H9 (cell line): ENCODE measurements at regions not wholly inside any gene's neighbourhood (a gene's known extent, or its start where the extent isn't known, plus 50 kb on each side); places are given as distances from the start of the nearest gene placed in this dataset.
A peak's percentile ranks its signal among the peaks of the same experiment; 100 is the strongest.

Experiments
- DNase-seq: peaks from one replicate; pipeline ENCODE4 v3.0.0-alpha.2; 2017
- H2AFZ ChIP-seq: one replicate; pipeline ENCODE4 v1.6.1; 2013; ENCODE audit warnings: mild to moderate bottlenecking, low read length, control low read depth, moderate library complexity
- H2AK5ac ChIP-seq: 2 replicates; pipeline ENCODE4 v1.6.1; 2013; ENCODE audit warnings: low read length, control low read depth, mixed read lengths; ENCODE audit not compliant: insufficient read length
- H2BK120ac ChIP-seq: one replicate; pipeline ENCODE4 v1.6.1; 2013; ENCODE audit warnings: low read depth, mild to moderate bottlenecking, low read length, control low read depth, inconsistent platforms; ENCODE audit not compliant: poor library complexity, severe bottlenecking
- H2BK12ac ChIP-seq: 2 replicates; pipeline ENCODE4 v1.6.1; 2013; ENCODE audit warnings: low read length, control low read depth, mixed read lengths, low read depth; ENCODE audit not compliant: insufficient read length
- H2BK15ac ChIP-seq: 2 replicates; pipeline ENCODE4 v1.6.1; 2013; ENCODE audit warnings: low read depth, low read length, control low read depth
- H2BK20ac ChIP-seq: one replicate; pipeline ENCODE4 v1.6.1; 2013; ENCODE audit warnings: low read depth, mild to moderate bottlenecking, low read length, control low read depth, inconsistent platforms; ENCODE audit not compliant: poor library complexity, severe bottlenecking
- H2BK5ac ChIP-seq: 2 replicates; pipeline ENCODE4 v1.6.1; 2013; ENCODE audit warnings: low read length, control low read depth, mixed read lengths; ENCODE audit not compliant: insufficient read length
- H3K14ac ChIP-seq: 2 replicates; pipeline ENCODE4 v1.6.1; 2013; ENCODE audit warnings: low read length, control low read depth; ENCODE audit not compliant: insufficient read depth
- H3K18ac ChIP-seq: 2 replicates; pipeline ENCODE4 v1.6.1; 2013; ENCODE audit warnings: low read depth, mild to moderate bottlenecking, mixed read lengths, low read length, control low read depth; ENCODE audit not compliant: insufficient read length
- H3K23ac ChIP-seq: 2 replicates; pipeline ENCODE4 v1.6.1; 2013; ENCODE audit warnings: low read length, control low read depth, mixed read lengths, low read depth; ENCODE audit not compliant: insufficient read length
- H3K23me2 ChIP-seq: 2 replicates; pipeline ENCODE4 v1.6.1; 2013; ENCODE audit warnings: low read depth, mild to moderate bottlenecking, mixed read lengths, low read length, control low read depth; ENCODE audit not compliant: insufficient read length, poor library complexity, severe bottlenecking
- H3K27ac ChIP-seq: 2 replicates; pipeline ENCODE4 v1.5.1; 2013; ENCODE audit warnings: low read length, control low read depth, mixed read lengths, low read depth; ENCODE audit not compliant: insufficient read length
- H3K27me3 ChIP-seq: 2 replicates; pipeline ENCODE4 v1.6.1; 2013; ENCODE audit warnings: low read length, control low read depth, inconsistent platforms; ENCODE audit not compliant: insufficient read depth
- H3K4ac ChIP-seq: 2 replicates; pipeline ENCODE4 v1.6.1; 2013; ENCODE audit warnings: low read depth, mild to moderate bottlenecking, control low read depth, inconsistent platforms, low read length, moderate library complexity
- H3K4me1 ChIP-seq: 2 replicates; pipeline ENCODE4 v1.6.1; 2013; ENCODE audit warnings: low read length, control low read depth, inconsistent platforms; ENCODE audit not compliant: insufficient read depth
- H3K4me2 ChIP-seq: 2 replicates; pipeline ENCODE4 v1.6.1; 2013; ENCODE audit warnings: low read length, control low read depth, mixed read lengths; ENCODE audit not compliant: insufficient read length, insufficient read depth
- H3K56ac ChIP-seq: 2 replicates; pipeline ENCODE4 v1.6.1; 2013; ENCODE audit warnings: low read depth, mild to moderate bottlenecking, mixed read lengths, low read length, control low read depth; ENCODE audit not compliant: insufficient read length
- H3K79me1 ChIP-seq: 2 replicates; pipeline ENCODE4 v1.6.1; 2013; ENCODE audit warnings: low read depth, mild to moderate bottlenecking, moderate library complexity, low read length, control low read depth, inconsistent platforms; ENCODE audit not compliant: insufficient read depth, poor library complexity, severe bottlenecking
- H3K79me2 ChIP-seq: 2 replicates; pipeline ENCODE4 v1.6.1; 2013; ENCODE audit warnings: low read length, control low read depth, inconsistent platforms; ENCODE audit not compliant: insufficient read depth
- H3K9ac ChIP-seq: 2 replicates; pipeline ENCODE4 v1.6.1; 2013; ENCODE audit warnings: low read length, control low read depth, mixed read lengths; ENCODE audit not compliant: insufficient read length; ENCODE audit errors: extremely low read depth
- H3K9me3 ChIP-seq: one replicate; pipeline ENCODE4 v1.6.1; 2013; ENCODE audit warnings: low read depth, low read length, inconsistent platforms; ENCODE audit not compliant: control insufficient read depth
- H3T11ph ChIP-seq: one replicate; pipeline ENCODE4 v1.6.1; 2013; ENCODE audit warnings: mild to moderate bottlenecking, low read length, control low read depth, inconsistent platforms
- H4K20me1 ChIP-seq: one replicate; pipeline ENCODE4 v1.6.1; 2013; ENCODE audit not compliant: control insufficient read depth, insufficient read length, insufficient read depth
- H4K5ac ChIP-seq: 2 replicates; pipeline ENCODE4 v1.6.1; 2013; ENCODE audit warnings: low read depth, mild to moderate bottlenecking, mixed read lengths, low read length, control low read depth; ENCODE audit not compliant: insufficient read length
- H4K8ac ChIP-seq: replicated peaks from 2 replicates; pipeline ENCODE4 v1.6.1; 2013; ENCODE audit warnings: low read length, control low read depth, mixed read lengths, low read depth; ENCODE audit not compliant: insufficient read length
- H4K91ac ChIP-seq: 2 replicates; pipeline ENCODE4 v1.6.1; 2013; ENCODE audit warnings: low read depth, mild to moderate bottlenecking, moderate library complexity, mixed read lengths, low read length, control low read depth; ENCODE audit not compliant: insufficient read length
- H3K27ac Mint-ChIP-seq, 3 experiments: 2 replicates in 2 of 3; 3 replicates in 1 of 3; pipeline ENCODE4 v1.8.0; 2020 to 2021; ENCODE audit warnings: mixed read lengths in 3 of 3, mild to moderate bottlenecking in 1 of 3, moderate library complexity in 1 of 3
- H3K27me3 Mint-ChIP-seq: 2 replicates; pipeline ENCODE4 v1.8.0; 2021; ENCODE audit warnings: low read depth, mild to moderate bottlenecking, moderate library complexity, mixed read lengths
- H3K36me3 Mint-ChIP-seq, 3 experiments: 2 replicates in 2 of 3; 3 replicates in 1 of 3; pipeline ENCODE4 v1.8.0; 2020 to 2021; ENCODE audit warnings: low read depth in 3 of 3, mixed read lengths in 3 of 3; ENCODE audit not compliant: insufficient read depth in 1 of 3
- H3K4me1 Mint-ChIP-seq, 2 experiments: 2 replicates each; pipeline ENCODE4 v1.8.0; 2020; ENCODE audit warnings: mixed read lengths in 2 of 2
- H3K4me3 Mint-ChIP-seq, 2 experiments: 2 replicates in 1 of 2; 3 replicates in 1 of 2; pipeline ENCODE4 v1.8.0; 2020 to 2021; ENCODE audit warnings: mild to moderate bottlenecking in 2 of 2, mixed read lengths in 2 of 2, moderate library complexity in 1 of 2
- H3K9me3 Mint-ChIP-seq, 2 experiments: 2 replicates in 1 of 2; 3 replicates in 1 of 2; pipeline ENCODE4 v1.8.0; 2020; ENCODE audit warnings: mild to moderate bottlenecking in 2 of 2, mixed read lengths in 2 of 2, moderate library complexity in 1 of 2
- WGBS: extraction: QIAGEN DNeasy Blood & Tissue Kit; methylation state at CpG from one replicate; pipeline ENCODE4 v1.1.7; 2013; ENCODE audit warnings: missing lambda C conversion rate, low lambda C conversion rate, mixed read lengths; ENCODE audit not compliant: insufficient read length; ENCODE audit errors: extremely low coverage; 5-methylcytosine and 5-hydroxymethylcytosine counted together
- TF ChIP-seq, protein P1 (sequence below): fragments of 200-600 bp; sonication (generic); conservative IDR thresholded peaks from 3 replicates; pipeline ENCODE4 v1.8.0; 2021; ENCODE audit warnings: antibody characterized with exemption, mild to moderate bottlenecking

GRCh38 chr10:75294866-75295701 is 59.3 kb upstream of the COMTD1 start:
- Histone ChIP-seq H3K14ac (no peak overlapping the region), H2BK12ac (no peak overlapping the region), H4K5ac (no peak overlapping the region), H3K79me2 (no peaks in the 10 kb centered on the region), H3K4me2 (peak overlapping the region; percentile 66), H3K4ac (no peak overlapping the region), H2BK20ac (no peak overlapping the region), H3K79me1 (no peaks in the 10 kb centered on the region), H3K23ac (no peak overlapping the region), H3K23me2 (peaks cover 7% of the 10 kb centered on the region), H3K27ac (no peak overlapping the region), H3K9ac (no peak overlapping the region), H4K20me1 (no peaks in the 10 kb centered on the region), H2BK120ac (no peak overlapping the region), H2AK5ac (no peak overlapping the region), H2AFZ (no peak overlapping the region), H3K18ac (no peak overlapping the region), H3T11ph (no peak overlapping the region), H3K56ac (no peak overlapping the region), H3K9me3 (no peaks in the 10 kb centered on the region), H2BK5ac (no peak overlapping the region), H3K27me3 (peaks cover 3% of the 10 kb centered on the region; the same call in 1 of the 2 replicates), H4K8ac (no peak overlapping the region), H3K4me1 (no peaks in the 10 kb centered on the region), H2BK15ac (no peak overlapping the region), H4K91ac (no peak overlapping the region)
- peaks cover 3 to 5% of the 10 kb centered on the region in 2 experiments; a peak in 3 of 5 replicates for H3K9me3 Mint-ChIP-seq
- H3K36me3 Mint-ChIP-seq = 0 out of 7 replicates have a peak, but pooled peaks cover 0 to 2% (median under 1%) of the 10 kb centered on the region in 3 experiments
- peaks cover 45% of the 10 kb centered on the region for H3K27me3 Mint-ChIP-seq
- peaks cover 5 to 6% of the 10 kb centered on the region in 2 experiments for H3K4me1 Mint-ChIP-seq
- H3K27ac Mint-ChIP-seq = no peak overlapping the region
- TF ChIP-seq, protein P1, sequence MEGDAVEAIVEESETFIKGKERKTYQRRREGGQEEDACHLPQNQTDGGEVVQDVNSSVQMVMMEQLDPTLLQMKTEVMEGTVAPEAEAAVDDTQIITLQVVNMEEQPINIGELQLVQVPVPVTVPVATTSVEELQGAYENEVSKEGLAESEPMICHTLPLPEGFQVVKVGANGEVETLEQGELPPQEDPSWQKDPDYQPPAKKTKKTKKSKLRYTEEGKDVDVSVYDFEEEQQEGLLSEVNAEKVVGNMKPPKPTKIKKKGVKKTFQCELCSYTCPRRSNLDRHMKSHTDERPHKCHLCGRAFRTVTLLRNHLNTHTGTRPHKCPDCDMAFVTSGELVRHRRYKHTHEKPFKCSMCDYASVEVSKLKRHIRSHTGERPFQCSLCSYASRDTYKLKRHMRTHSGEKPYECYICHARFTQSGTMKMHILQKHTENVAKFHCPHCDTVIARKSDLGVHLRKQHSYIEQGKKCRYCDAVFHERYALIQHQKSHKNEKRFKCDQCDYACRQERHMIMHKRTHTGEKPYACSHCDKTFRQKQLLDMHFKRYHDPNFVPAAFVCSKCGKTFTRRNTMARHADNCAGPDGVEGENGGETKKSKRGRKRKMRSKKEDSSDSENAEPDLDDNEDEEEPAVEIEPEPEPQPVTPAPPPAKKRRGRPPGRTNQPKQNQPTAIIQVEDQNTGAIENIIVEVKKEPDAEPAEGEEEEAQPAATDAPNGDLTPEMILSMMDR = peak; percentile 51; the same call in 2 of the 3 replicates
- no CpG with 5 or more reads among the region's 57 CpGs for WGBS
- peak overlapping the region; percentile 64 to 76 for H3K4me3 Mint-ChIP-seq
- peak; percentile 64 for DNase-seq
